H9 (cell line): ENCODE measurements at regions not wholly inside any gene's neighbourhood (a gene's known extent, or its start where the extent isn't known, plus 50 kb on each side); places are given as distances from the start of the nearest gene placed in this dataset.

Source experiments
- DNase-seq: peaks from one replicate; pipeline ENCODE4 v3.0.0-alpha.2; 2017
- H2AFZ ChIP-seq: one replicate; pipeline ENCODE4 v1.6.1; 2013; ENCODE audit warnings: mild to moderate bottlenecking, low read length, control low read depth, moderate library complexity
- H2AK5ac ChIP-seq: 2 replicates; pipeline ENCODE4 v1.6.1; 2013; ENCODE audit warnings: low read length, control low read depth, mixed read lengths; ENCODE audit not compliant: insufficient read length
- H2BK120ac ChIP-seq: one replicate; pipeline ENCODE4 v1.6.1; 2013; ENCODE audit warnings: low read depth, mild to moderate bottlenecking, low read length, control low read depth, inconsistent platforms; ENCODE audit not compliant: poor library complexity, severe bottlenecking
- H2BK12ac ChIP-seq: 2 replicates; pipeline ENCODE4 v1.6.1; 2013; ENCODE audit warnings: low read length, control low read depth, mixed read lengths, low read depth; ENCODE audit not compliant: insufficient read length
- H2BK15ac ChIP-seq: 2 replicates; pipeline ENCODE4 v1.6.1; 2013; ENCODE audit warnings: low read depth, low read length, control low read depth
- H2BK20ac ChIP-seq: one replicate; pipeline ENCODE4 v1.6.1; 2013; ENCODE audit warnings: low read depth, mild to moderate bottlenecking, low read length, control low read depth, inconsistent platforms; ENCODE audit not compliant: poor library complexity, severe bottlenecking
- H2BK5ac ChIP-seq: 2 replicates; pipeline ENCODE4 v1.6.1; 2013; ENCODE audit warnings: low read length, control low read depth, mixed read lengths; ENCODE audit not compliant: insufficient read length
- H3K14ac ChIP-seq: 2 replicates; pipeline ENCODE4 v1.6.1; 2013; ENCODE audit warnings: low read length, control low read depth; ENCODE audit not compliant: insufficient read depth
- H3K18ac ChIP-seq: 2 replicates; pipeline ENCODE4 v1.6.1; 2013; ENCODE audit warnings: low read depth, mild to moderate bottlenecking, mixed read lengths, low read length, control low read depth; ENCODE audit not compliant: insufficient read length
- H3K23ac ChIP-seq: 2 replicates; pipeline ENCODE4 v1.6.1; 2013; ENCODE audit warnings: low read length, control low read depth, mixed read lengths, low read depth; ENCODE audit not compliant: insufficient read length
- H3K23me2 ChIP-seq: 2 replicates; pipeline ENCODE4 v1.6.1; 2013; ENCODE audit warnings: low read depth, mild to moderate bottlenecking, mixed read lengths, low read length, control low read depth; ENCODE audit not compliant: insufficient read length, poor library complexity, severe bottlenecking
- H3K27ac ChIP-seq: 2 replicates; pipeline ENCODE4 v1.5.1; 2013; ENCODE audit warnings: low read length, control low read depth, mixed read lengths, low read depth; ENCODE audit not compliant: insufficient read length
- H3K27me3 ChIP-seq: 2 replicates; pipeline ENCODE4 v1.6.1; 2013; ENCODE audit warnings: low read length, control low read depth, inconsistent platforms; ENCODE audit not compliant: insufficient read depth
- H3K4ac ChIP-seq: 2 replicates; pipeline ENCODE4 v1.6.1; 2013; ENCODE audit warnings: low read depth, mild to moderate bottlenecking, control low read depth, inconsistent platforms, low read length, moderate library complexity
- H3K4me1 ChIP-seq: 2 replicates; pipeline ENCODE4 v1.6.1; 2013; ENCODE audit warnings: low read length, control low read depth, inconsistent platforms; ENCODE audit not compliant: insufficient read depth
- H3K4me2 ChIP-seq: 2 replicates; pipeline ENCODE4 v1.6.1; 2013; ENCODE audit warnings: low read length, control low read depth, mixed read lengths; ENCODE audit not compliant: insufficient read length, insufficient read depth
- H3K56ac ChIP-seq: 2 replicates; pipeline ENCODE4 v1.6.1; 2013; ENCODE audit warnings: low read depth, mild to moderate bottlenecking, mixed read lengths, low read length, control low read depth; ENCODE audit not compliant: insufficient read length
- H3K79me1 ChIP-seq: 2 replicates; pipeline ENCODE4 v1.6.1; 2013; ENCODE audit warnings: low read depth, mild to moderate bottlenecking, moderate library complexity, low read length, control low read depth, inconsistent platforms; ENCODE audit not compliant: insufficient read depth, poor library complexity, severe bottlenecking
- H3K79me2 ChIP-seq: 2 replicates; pipeline ENCODE4 v1.6.1; 2013; ENCODE audit warnings: low read length, control low read depth, inconsistent platforms; ENCODE audit not compliant: insufficient read depth
- H3K9ac ChIP-seq: 2 replicates; pipeline ENCODE4 v1.6.1; 2013; ENCODE audit warnings: low read length, control low read depth, mixed read lengths; ENCODE audit not compliant: insufficient read length; ENCODE audit errors: extremely low read depth
- H3K9me3 ChIP-seq: one replicate; pipeline ENCODE4 v1.6.1; 2013; ENCODE audit warnings: low read depth, low read length, inconsistent platforms; ENCODE audit not compliant: control insufficient read depth
- H3T11ph ChIP-seq: one replicate; pipeline ENCODE4 v1.6.1; 2013; ENCODE audit warnings: mild to moderate bottlenecking, low read length, control low read depth, inconsistent platforms
- H4K20me1 ChIP-seq: one replicate; pipeline ENCODE4 v1.6.1; 2013; ENCODE audit not compliant: control insufficient read depth, insufficient read length, insufficient read depth
- H4K5ac ChIP-seq: 2 replicates; pipeline ENCODE4 v1.6.1; 2013; ENCODE audit warnings: low read depth, mild to moderate bottlenecking, mixed read lengths, low read length, control low read depth; ENCODE audit not compliant: insufficient read length
- H4K8ac ChIP-seq: replicated peaks from 2 replicates; pipeline ENCODE4 v1.6.1; 2013; ENCODE audit warnings: low read length, control low read depth, mixed read lengths, low read depth; ENCODE audit not compliant: insufficient read length
- H4K91ac ChIP-seq: 2 replicates; pipeline ENCODE4 v1.6.1; 2013; ENCODE audit warnings: low read depth, mild to moderate bottlenecking, moderate library complexity, mixed read lengths, low read length, control low read depth; ENCODE audit not compliant: insufficient read length
- H3K27ac Mint-ChIP-seq, 3 experiments: 2 replicates in 2 of 3; 3 replicates in 1 of 3; pipeline ENCODE4 v1.8.0; 2020 to 2021; ENCODE audit warnings: mixed read lengths in 3 of 3, mild to moderate bottlenecking in 1 of 3, moderate library complexity in 1 of 3
- H3K27me3 Mint-ChIP-seq: 2 replicates; pipeline ENCODE4 v1.8.0; 2021; ENCODE audit warnings: low read depth, mild to moderate bottlenecking, moderate library complexity, mixed read lengths
- H3K36me3 Mint-ChIP-seq, 3 experiments: 2 replicates in 2 of 3; 3 replicates in 1 of 3; pipeline ENCODE4 v1.8.0; 2020 to 2021; ENCODE audit warnings: low read depth in 3 of 3, mixed read lengths in 3 of 3; ENCODE audit not compliant: insufficient read depth in 1 of 3
- H3K4me1 Mint-ChIP-seq, 2 experiments: 2 replicates each; pipeline ENCODE4 v1.8.0; 2020; ENCODE audit warnings: mixed read lengths in 2 of 2
- H3K4me3 Mint-ChIP-seq, 2 experiments: 2 replicates in 1 of 2; 3 replicates in 1 of 2; pipeline ENCODE4 v1.8.0; 2020 to 2021; ENCODE audit warnings: mild to moderate bottlenecking in 2 of 2, mixed read lengths in 2 of 2, moderate library complexity in 1 of 2
- H3K9me3 Mint-ChIP-seq, 2 experiments: 2 replicates in 1 of 2; 3 replicates in 1 of 2; pipeline ENCODE4 v1.8.0; 2020; ENCODE audit warnings: mild to moderate bottlenecking in 2 of 2, mixed read lengths in 2 of 2, moderate library complexity in 1 of 2
- WGBS: extraction: QIAGEN DNeasy Blood & Tissue Kit; methylation state at CpG from one replicate; pipeline ENCODE4 v1.1.7; 2013; ENCODE audit warnings: missing lambda C conversion rate, low lambda C conversion rate, mixed read lengths; ENCODE audit not compliant: insufficient read length; ENCODE audit errors: extremely low coverage; 5-methylcytosine and 5-hydroxymethylcytosine counted together
- TF ChIP-seq, protein P1 (sequence below): fragments of 200-600 bp; sonication (generic); conservative IDR thresholded peaks from 3 replicates; pipeline ENCODE4 v1.8.0; 2021; ENCODE audit warnings: antibody characterized with exemption, mild to moderate bottlenecking

DNA sequence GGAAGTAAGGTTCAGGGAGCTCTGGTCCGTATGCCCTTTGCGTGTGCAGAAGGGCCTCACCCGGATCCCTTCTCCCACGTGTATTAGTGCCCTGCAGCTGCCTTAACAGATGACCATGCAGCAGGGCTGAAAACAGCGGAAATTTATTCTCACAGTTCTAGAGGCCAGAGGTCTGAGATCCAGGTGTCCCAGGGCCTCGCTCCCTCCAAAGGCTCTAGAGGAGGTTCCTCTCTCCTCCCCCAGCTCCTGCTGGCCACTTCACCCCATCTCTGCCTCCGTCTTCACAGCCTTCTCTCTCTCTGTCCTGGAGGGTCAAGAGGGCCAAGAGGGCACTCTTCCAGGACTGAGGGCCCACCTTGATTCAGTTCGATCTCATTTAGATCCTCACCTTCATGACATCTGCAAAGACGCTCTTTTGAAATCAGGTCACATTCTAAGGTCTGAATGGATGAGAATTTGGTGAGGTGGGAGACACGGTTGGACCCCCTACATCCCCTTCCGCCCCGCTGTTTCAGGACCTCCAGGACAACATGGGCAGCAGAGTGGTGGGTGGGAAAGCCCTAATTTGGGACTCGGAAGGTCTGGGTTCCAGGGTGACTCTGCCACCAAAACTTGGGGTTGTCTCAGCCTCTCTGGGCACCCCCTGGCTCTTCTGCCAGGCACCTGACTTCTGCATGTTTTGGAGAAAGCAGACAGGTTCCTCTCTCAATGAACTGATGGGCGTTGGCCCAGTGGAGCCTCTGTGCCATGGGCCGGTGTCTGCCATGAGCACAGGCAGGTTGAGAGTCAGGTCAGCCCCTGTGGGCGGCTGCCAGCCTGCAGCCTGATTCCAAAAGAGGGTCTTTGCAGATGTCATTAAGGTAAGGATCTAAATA lies 361.2 kb downstream of the SEC14L1 start:
- Mint-ChIP-seq H3K27ac (peak overlapping the region in 2 of 3 experiments; percentile 58 to 80; a peak in 3 of 7 replicates), H3K36me3 (peaks cover 20 to 31% (median 27%) of the 10 kb centered on the region in 3 experiments), H3K27me3 (no peaks in the 10 kb centered on the region; the same call in 1 of the 2 replicates), H3K9me3 (no peaks in the 10 kb centered on the region; a peak in 2 of 5 replicates), H3K4me1 (peaks cover 10 to 15% of the 10 kb centered on the region in 2 experiments), H3K4me3 (no peak overlapping the region)
- Histone ChIP-seq H2BK120ac (no peak overlapping the region), H3K18ac (no peak overlapping the region), H3K23ac (no peak overlapping the region), H3K9me3 (no peaks in the 10 kb centered on the region), H2AK5ac (no peak overlapping the region), H3K4me1 (no peaks in the 10 kb centered on the region; the same call in 1 of the 2 replicates), H2AFZ (no peak overlapping the region), H3T11ph (no peak overlapping the region), H3K79me2 (no peaks in the 10 kb centered on the region), H3K27ac (no peak overlapping the region), H3K14ac (no peak overlapping the region), H4K8ac (no peak overlapping the region), H4K91ac (no peak overlapping the region), H3K4me2 (no peak overlapping the region), H3K9ac (no peak overlapping the region), H3K79me1 (no peaks in the 10 kb centered on the region), H3K23me2 (peaks cover 2% of the 10 kb centered on the region), H3K27me3 (no peaks in the 10 kb centered on the region), H2BK5ac (no peak overlapping the region), H2BK12ac (no peak overlapping the region), H4K5ac (no peak overlapping the region), H3K56ac (no peak overlapping the region), H2BK20ac (no peak overlapping the region), H4K20me1 (no peaks in the 10 kb centered on the region), H2BK15ac (no peak overlapping the region), H3K4ac (no peak overlapping the region)
- no CpG with 5 or more reads among the region's 16 CpGs for WGBS
- TF ChIP-seq, protein P1, sequence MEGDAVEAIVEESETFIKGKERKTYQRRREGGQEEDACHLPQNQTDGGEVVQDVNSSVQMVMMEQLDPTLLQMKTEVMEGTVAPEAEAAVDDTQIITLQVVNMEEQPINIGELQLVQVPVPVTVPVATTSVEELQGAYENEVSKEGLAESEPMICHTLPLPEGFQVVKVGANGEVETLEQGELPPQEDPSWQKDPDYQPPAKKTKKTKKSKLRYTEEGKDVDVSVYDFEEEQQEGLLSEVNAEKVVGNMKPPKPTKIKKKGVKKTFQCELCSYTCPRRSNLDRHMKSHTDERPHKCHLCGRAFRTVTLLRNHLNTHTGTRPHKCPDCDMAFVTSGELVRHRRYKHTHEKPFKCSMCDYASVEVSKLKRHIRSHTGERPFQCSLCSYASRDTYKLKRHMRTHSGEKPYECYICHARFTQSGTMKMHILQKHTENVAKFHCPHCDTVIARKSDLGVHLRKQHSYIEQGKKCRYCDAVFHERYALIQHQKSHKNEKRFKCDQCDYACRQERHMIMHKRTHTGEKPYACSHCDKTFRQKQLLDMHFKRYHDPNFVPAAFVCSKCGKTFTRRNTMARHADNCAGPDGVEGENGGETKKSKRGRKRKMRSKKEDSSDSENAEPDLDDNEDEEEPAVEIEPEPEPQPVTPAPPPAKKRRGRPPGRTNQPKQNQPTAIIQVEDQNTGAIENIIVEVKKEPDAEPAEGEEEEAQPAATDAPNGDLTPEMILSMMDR, result no peak
- no peak for DNase-seq
